ENCODE measurements at regions not wholly inside any gene's neighbourhood (a gene's known extent, or its start where the extent isn't known, plus 50 kb on each side); places are given as distances from the start of the nearest gene placed in this dataset.

DNA sequence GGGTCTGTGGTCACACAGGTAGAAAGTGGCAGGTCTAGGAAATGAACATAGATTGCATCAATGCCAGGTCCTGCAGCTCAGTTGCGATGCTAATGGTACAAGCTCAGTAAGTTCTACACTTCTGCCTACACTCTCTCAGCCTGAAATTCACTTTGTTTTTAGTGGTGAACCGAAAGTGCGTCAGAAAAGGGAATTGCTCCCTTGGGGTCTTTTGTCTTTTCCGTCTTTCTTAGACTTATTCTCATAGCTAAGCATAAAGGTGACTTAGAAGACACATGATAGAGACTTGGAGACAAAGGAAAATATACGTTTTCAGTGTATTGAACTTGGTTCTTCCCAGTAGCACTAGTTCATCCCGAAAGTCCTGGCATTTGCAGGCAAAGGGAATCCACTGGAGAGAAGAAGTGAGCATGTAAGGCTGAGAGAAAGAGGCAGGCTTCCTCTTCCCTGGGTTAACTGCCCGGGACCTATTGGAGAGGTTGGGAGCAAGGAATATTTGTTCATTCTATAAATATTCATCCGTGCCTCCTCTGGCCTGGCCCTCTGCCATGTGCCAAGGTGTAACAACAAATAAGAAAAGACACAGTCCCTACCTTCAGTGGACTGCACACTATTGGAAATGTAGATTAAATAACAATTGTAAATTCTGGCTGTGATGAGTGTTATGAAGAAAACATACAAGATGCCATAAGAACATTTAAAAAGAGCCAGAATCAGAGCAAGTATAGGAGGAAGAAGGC lies 785.8 kb downstream of the MED13L start:
- DNase-seq, result no peak

- no peak for DNase-seq
These were observed 788.2 kb downstream of the MED13L start for GRCh38 chr12:115489253-115489652.

- DNase-seq, result no peak
These were observed 791.5 kb downstream of the MED13L start for GRCh38 chr12:115485967-115486366.

DNA sequence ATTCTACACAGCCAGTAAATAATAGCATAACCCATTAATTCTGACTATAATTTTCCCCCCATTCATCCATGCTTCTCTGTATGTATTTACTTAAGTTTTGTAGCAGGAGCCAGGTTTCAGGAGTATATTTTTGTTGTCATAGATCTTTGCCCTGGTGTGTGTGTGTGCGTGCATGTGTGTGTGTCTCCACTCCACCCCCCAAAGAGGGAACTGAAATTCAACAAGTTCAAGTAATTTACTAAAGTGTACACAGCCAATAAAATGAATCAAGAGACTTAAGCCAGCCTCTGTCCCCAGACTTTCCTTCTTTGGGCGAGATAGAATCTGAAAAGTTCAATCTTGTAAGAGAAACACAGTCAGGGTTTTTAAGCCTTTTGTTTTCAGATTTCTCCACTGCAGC lies 792.0 kb downstream of the MED13L start:
- no peak for DNase-seq

DNA sequence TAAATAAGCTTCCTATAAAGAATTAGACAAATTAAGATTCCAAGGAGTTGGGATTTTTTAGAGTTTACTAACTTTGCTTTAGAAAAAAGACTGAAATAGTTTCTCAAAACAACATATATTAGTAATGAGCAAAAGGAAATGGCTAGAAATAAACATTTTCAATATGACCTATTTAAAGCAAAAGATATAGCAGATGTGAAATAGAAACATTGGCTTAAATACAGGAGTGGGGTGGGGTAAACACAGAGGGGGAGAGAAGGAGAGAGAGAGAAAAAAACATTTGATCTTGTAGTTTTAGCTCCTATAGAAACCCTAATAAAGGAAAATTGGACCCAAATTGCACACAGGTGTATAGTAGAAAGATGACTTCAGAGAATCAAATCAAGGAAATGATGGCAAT lies 794.5 kb downstream of the MED13L start:
- DNase-seq, result no peak

- no peak for DNase-seq
These were observed 796.4 kb downstream of the MED13L start for GRCh38 chr12:115481141-115481540.

DNA sequence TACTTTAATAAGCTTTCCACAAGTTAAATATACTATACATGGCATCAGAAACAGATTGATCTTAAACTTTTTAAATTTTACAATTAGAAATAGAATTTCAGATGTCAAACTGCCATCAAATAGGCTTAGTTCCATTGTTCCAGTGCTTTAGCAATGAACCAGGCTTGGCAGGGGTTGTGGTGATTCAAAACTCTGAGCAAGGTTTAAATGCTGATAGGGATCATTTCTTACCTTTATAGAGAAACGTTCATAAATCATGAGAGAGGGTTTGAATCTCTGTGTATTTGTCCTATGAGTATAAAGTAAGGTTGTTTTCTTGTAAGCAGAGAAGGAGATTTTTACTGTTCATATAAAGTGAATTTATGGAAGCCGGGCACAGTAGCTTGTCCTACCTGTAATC lies 794.5 kb upstream of the TBX3 start:
- DNase-seq, result no peak

GRCh38 chr12:115474539-115475353 lies 790.8 kb upstream of the TBX3 start:
- no peak for DNase-seq

- DNase-seq, result no peak
These were observed 789.4 kb upstream of the TBX3 start for GRCh38 chr12:115473257-115473956.

DNA sequence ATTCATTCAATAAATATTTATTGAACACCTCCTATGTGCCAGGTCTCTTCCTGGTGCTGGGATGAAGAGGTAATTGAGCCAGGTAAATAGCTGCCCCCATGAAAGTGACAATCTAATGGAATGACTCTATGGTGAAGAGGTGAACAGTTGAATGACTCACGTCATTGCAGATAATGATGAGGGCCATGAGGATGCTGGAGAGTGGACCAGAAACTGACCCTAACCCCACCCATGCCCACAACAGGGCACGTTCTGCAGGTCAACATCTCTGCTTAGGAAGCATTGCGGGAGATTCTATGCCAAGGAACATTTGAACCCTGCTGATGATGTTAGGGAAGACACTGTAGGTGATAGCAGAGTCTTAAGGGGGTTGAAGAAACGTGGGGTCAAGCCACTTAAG lies 788.9 kb upstream of the TBX3 start:
- DNase-seq, result no peak

DNA sequence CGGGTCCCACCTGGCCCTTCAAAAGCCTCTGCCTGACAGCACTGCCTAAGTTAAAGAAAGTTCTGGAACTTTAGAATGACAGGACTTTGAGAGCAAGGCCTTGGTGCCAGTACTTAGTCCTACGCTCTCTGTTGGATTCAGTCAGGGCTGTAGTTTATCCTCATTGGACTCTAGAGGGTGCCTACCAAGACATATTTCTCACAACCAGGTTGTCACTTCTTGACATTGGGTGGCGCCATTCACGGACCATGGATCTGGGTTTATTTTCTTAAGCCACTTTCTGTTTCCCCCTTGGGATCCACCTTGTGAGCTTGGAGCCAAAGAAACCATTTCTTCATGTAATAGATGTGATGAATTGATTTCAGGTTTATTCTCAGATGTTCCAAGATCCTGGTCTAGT lies 787.0 kb upstream of the TBX3 start:
- DNase-seq, result no peak

- DNase-seq, result no peak
These were observed 786.6 kb upstream of the TBX3 start for GRCh38 chr12:115470526-115470925.

DNA sequence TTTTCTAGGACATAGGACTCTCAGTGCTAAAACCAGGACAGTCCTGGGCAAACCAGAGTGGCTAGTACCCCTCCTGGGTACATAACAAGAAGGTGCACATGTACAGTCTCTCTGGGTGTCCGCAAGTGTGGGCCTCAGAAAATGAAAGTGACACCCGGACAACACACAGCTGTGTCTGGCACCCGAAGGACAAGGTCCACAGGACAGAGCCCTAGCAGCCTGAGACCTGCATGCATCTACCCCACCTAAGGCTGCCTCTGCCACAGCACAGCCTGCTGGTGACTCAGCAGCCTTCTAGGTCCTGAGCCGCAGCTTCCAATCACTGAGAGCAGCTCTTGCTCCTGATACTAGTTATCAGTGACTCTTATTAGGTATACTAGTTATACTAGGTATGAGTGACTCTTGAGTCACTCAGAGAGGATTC lies 784.1 kb upstream of the TBX3 start:
- DNase-seq, result no peak

DNA sequence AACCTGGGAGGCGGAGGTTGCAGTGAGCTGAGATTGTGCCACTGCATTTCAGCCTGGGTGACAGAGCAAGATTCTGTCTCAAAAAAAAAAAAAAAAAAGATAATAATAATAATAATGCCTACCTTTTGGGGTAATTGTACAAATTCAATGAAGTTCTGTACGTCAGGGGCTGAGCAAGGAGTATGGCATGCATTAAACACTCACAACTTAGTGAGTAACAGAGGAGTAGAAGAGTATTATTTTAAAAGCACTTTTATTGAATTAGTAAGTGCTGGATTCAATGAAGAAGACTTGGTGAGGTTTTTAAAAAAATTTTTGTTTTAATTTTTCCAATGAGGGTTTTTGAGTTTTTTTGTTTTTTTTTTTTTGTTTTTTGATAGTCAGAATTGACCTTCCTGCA lies 783.6 kb upstream of the TBX3 start:
- no peak for DNase-seq

DNA sequence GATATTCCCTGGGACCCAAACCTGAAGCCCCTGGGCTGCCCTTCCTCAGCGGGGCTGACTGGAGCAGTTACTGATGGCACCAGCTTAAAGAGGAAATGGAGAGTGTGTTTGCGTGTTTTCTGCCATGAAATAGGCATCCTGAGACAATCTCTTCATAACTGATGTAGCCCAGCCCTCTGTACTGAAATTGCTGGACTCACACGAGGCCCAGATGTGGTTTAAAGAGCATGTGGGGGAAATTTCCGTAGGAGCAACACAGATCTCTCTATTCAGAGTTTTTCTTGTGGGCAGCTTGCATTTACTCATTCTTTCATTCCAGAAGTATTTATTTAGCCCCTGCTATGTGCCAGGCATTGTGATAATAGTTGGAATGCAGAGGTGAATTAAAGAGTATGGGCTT lies 782.1 kb upstream of the TBX3 start:
- DNase-seq, result no peak

- DNase-seq, result no peak
These were observed 780.7 kb upstream of the TBX3 start for GRCh38 chr12:115464661-115465060.

- no peak for DNase-seq
These were observed 780.2 kb upstream of the TBX3 start for GRCh38 chr12:115464111-115464581.

- no peak for DNase-seq
These were observed 777.4 kb upstream of the TBX3 start for GRCh38 chr12:115461401-115461800.

- no peak for DNase-seq
These were observed 773.8 kb upstream of the TBX3 start for GRCh38 chr12:115457798-115458197.

DNA sequence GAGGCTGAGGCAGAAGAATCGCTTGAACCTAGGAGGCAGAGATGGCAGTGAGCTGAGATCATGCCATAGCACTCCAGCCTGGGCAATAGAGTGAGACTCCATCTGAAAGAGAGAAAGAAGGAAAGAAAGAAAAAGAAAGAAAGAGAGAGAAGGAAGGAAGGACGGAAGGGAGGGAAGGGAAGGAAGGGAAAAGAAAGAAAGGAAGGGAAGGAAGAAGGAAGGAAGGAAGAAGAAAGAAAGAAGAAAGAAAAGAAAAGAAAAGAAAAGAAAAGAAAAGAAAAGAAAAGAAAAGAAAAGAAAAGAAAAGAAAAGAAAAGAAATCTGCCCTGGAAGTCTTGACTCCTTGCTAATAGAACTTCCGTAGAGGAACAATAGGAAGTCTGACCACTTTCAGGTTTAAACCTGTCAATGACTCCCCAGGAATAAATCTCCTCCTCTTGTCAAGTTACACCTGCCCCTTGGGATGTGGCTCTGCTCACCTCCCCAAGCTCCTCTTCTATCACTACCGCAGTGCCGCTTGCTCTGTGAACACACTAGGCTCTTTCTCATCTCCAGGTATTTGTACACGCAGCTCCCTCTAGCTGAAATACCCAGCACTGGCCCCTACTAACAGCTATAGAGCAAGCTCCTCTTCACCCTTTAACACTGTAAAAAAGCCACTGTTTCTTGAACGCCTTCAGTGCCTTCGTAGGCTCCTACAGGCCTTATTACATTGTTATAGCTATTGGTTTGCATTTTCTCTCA lies 773.1 kb upstream of the TBX3 start:
- no peak for DNase-seq

- DNase-seq, result no peak
These were observed 771.3 kb upstream of the TBX3 start for GRCh38 chr12:115455268-115455681.

- no peak for DNase-seq
These were observed 768.8 kb upstream of the TBX3 start for GRCh38 chr12:115452751-115453281.

All from activated CD4-positive, alpha-beta T cell treated with anti-CD3 and anti-CD28 coated beads, Interleukin-2, amount 50 U/mL, for 16 hours (primary cell).